H9 (cell line): ENCODE measurements at regions not wholly inside any gene's neighbourhood (a gene's known extent, or its start where the extent isn't known, plus 50 kb on each side); places are given as distances from the start of the nearest gene placed in this dataset.

ENCODE experiments used
- DNase-seq: peaks from one replicate; pipeline ENCODE4 v3.0.0-alpha.2; 2017
- H2AFZ ChIP-seq: one replicate; pipeline ENCODE4 v1.6.1; 2013; ENCODE audit warnings: mild to moderate bottlenecking, low read length, control low read depth, moderate library complexity
- H2AK5ac ChIP-seq: 2 replicates; pipeline ENCODE4 v1.6.1; 2013; ENCODE audit warnings: low read length, control low read depth, mixed read lengths; ENCODE audit not compliant: insufficient read length
- H2BK120ac ChIP-seq: one replicate; pipeline ENCODE4 v1.6.1; 2013; ENCODE audit warnings: low read depth, mild to moderate bottlenecking, low read length, control low read depth, inconsistent platforms; ENCODE audit not compliant: poor library complexity, severe bottlenecking
- H2BK12ac ChIP-seq: 2 replicates; pipeline ENCODE4 v1.6.1; 2013; ENCODE audit warnings: low read length, control low read depth, mixed read lengths, low read depth; ENCODE audit not compliant: insufficient read length
- H2BK15ac ChIP-seq: 2 replicates; pipeline ENCODE4 v1.6.1; 2013; ENCODE audit warnings: low read depth, low read length, control low read depth
- H2BK20ac ChIP-seq: one replicate; pipeline ENCODE4 v1.6.1; 2013; ENCODE audit warnings: low read depth, mild to moderate bottlenecking, low read length, control low read depth, inconsistent platforms; ENCODE audit not compliant: poor library complexity, severe bottlenecking
- H2BK5ac ChIP-seq: 2 replicates; pipeline ENCODE4 v1.6.1; 2013; ENCODE audit warnings: low read length, control low read depth, mixed read lengths; ENCODE audit not compliant: insufficient read length
- H3K14ac ChIP-seq: 2 replicates; pipeline ENCODE4 v1.6.1; 2013; ENCODE audit warnings: low read length, control low read depth; ENCODE audit not compliant: insufficient read depth
- H3K18ac ChIP-seq: 2 replicates; pipeline ENCODE4 v1.6.1; 2013; ENCODE audit warnings: low read depth, mild to moderate bottlenecking, mixed read lengths, low read length, control low read depth; ENCODE audit not compliant: insufficient read length
- H3K23ac ChIP-seq: 2 replicates; pipeline ENCODE4 v1.6.1; 2013; ENCODE audit warnings: low read length, control low read depth, mixed read lengths, low read depth; ENCODE audit not compliant: insufficient read length
- H3K23me2 ChIP-seq: 2 replicates; pipeline ENCODE4 v1.6.1; 2013; ENCODE audit warnings: low read depth, mild to moderate bottlenecking, mixed read lengths, low read length, control low read depth; ENCODE audit not compliant: insufficient read length, poor library complexity, severe bottlenecking
- H3K27ac ChIP-seq: 2 replicates; pipeline ENCODE4 v1.5.1; 2013; ENCODE audit warnings: low read length, control low read depth, mixed read lengths, low read depth; ENCODE audit not compliant: insufficient read length
- H3K27me3 ChIP-seq: 2 replicates; pipeline ENCODE4 v1.6.1; 2013; ENCODE audit warnings: low read length, control low read depth, inconsistent platforms; ENCODE audit not compliant: insufficient read depth
- H3K4ac ChIP-seq: 2 replicates; pipeline ENCODE4 v1.6.1; 2013; ENCODE audit warnings: low read depth, mild to moderate bottlenecking, control low read depth, inconsistent platforms, low read length, moderate library complexity
- H3K4me1 ChIP-seq: 2 replicates; pipeline ENCODE4 v1.6.1; 2013; ENCODE audit warnings: low read length, control low read depth, inconsistent platforms; ENCODE audit not compliant: insufficient read depth
- H3K4me2 ChIP-seq: 2 replicates; pipeline ENCODE4 v1.6.1; 2013; ENCODE audit warnings: low read length, control low read depth, mixed read lengths; ENCODE audit not compliant: insufficient read length, insufficient read depth
- H3K56ac ChIP-seq: 2 replicates; pipeline ENCODE4 v1.6.1; 2013; ENCODE audit warnings: low read depth, mild to moderate bottlenecking, mixed read lengths, low read length, control low read depth; ENCODE audit not compliant: insufficient read length
- H3K79me1 ChIP-seq: 2 replicates; pipeline ENCODE4 v1.6.1; 2013; ENCODE audit warnings: low read depth, mild to moderate bottlenecking, moderate library complexity, low read length, control low read depth, inconsistent platforms; ENCODE audit not compliant: insufficient read depth, poor library complexity, severe bottlenecking
- H3K79me2 ChIP-seq: 2 replicates; pipeline ENCODE4 v1.6.1; 2013; ENCODE audit warnings: low read length, control low read depth, inconsistent platforms; ENCODE audit not compliant: insufficient read depth
- H3K9ac ChIP-seq: 2 replicates; pipeline ENCODE4 v1.6.1; 2013; ENCODE audit warnings: low read length, control low read depth, mixed read lengths; ENCODE audit not compliant: insufficient read length; ENCODE audit errors: extremely low read depth
- H3K9me3 ChIP-seq: one replicate; pipeline ENCODE4 v1.6.1; 2013; ENCODE audit warnings: low read depth, low read length, inconsistent platforms; ENCODE audit not compliant: control insufficient read depth
- H3T11ph ChIP-seq: one replicate; pipeline ENCODE4 v1.6.1; 2013; ENCODE audit warnings: mild to moderate bottlenecking, low read length, control low read depth, inconsistent platforms
- H4K20me1 ChIP-seq: one replicate; pipeline ENCODE4 v1.6.1; 2013; ENCODE audit not compliant: control insufficient read depth, insufficient read length, insufficient read depth
- H4K5ac ChIP-seq: 2 replicates; pipeline ENCODE4 v1.6.1; 2013; ENCODE audit warnings: low read depth, mild to moderate bottlenecking, mixed read lengths, low read length, control low read depth; ENCODE audit not compliant: insufficient read length
- H4K8ac ChIP-seq: replicated peaks from 2 replicates; pipeline ENCODE4 v1.6.1; 2013; ENCODE audit warnings: low read length, control low read depth, mixed read lengths, low read depth; ENCODE audit not compliant: insufficient read length
- H4K91ac ChIP-seq: 2 replicates; pipeline ENCODE4 v1.6.1; 2013; ENCODE audit warnings: low read depth, mild to moderate bottlenecking, moderate library complexity, mixed read lengths, low read length, control low read depth; ENCODE audit not compliant: insufficient read length
- H3K27ac Mint-ChIP-seq, 3 experiments: 2 replicates in 2 of 3; 3 replicates in 1 of 3; pipeline ENCODE4 v1.8.0; 2020 to 2021; ENCODE audit warnings: mixed read lengths in 3 of 3, mild to moderate bottlenecking in 1 of 3, moderate library complexity in 1 of 3
- H3K27me3 Mint-ChIP-seq: 2 replicates; pipeline ENCODE4 v1.8.0; 2021; ENCODE audit warnings: low read depth, mild to moderate bottlenecking, moderate library complexity, mixed read lengths
- H3K36me3 Mint-ChIP-seq, 3 experiments: 2 replicates in 2 of 3; 3 replicates in 1 of 3; pipeline ENCODE4 v1.8.0; 2020 to 2021; ENCODE audit warnings: low read depth in 3 of 3, mixed read lengths in 3 of 3; ENCODE audit not compliant: insufficient read depth in 1 of 3
- H3K4me1 Mint-ChIP-seq, 2 experiments: 2 replicates each; pipeline ENCODE4 v1.8.0; 2020; ENCODE audit warnings: mixed read lengths in 2 of 2
- H3K4me3 Mint-ChIP-seq, 2 experiments: 2 replicates in 1 of 2; 3 replicates in 1 of 2; pipeline ENCODE4 v1.8.0; 2020 to 2021; ENCODE audit warnings: mild to moderate bottlenecking in 2 of 2, mixed read lengths in 2 of 2, moderate library complexity in 1 of 2
- H3K9me3 Mint-ChIP-seq, 2 experiments: 2 replicates in 1 of 2; 3 replicates in 1 of 2; pipeline ENCODE4 v1.8.0; 2020; ENCODE audit warnings: mild to moderate bottlenecking in 2 of 2, mixed read lengths in 2 of 2, moderate library complexity in 1 of 2
- CTCF ChIP-seq: fragments of 200-600 bp; sonication (generic); conservative IDR thresholded peaks from 3 replicates; pipeline ENCODE4 v1.8.0; 2021; ENCODE audit warnings: antibody characterized with exemption, mild to moderate bottlenecking
- WGBS: extraction: QIAGEN DNeasy Blood & Tissue Kit; methylation state at CpG from one replicate; pipeline ENCODE4 v1.1.7; 2013; ENCODE audit warnings: missing lambda C conversion rate, low lambda C conversion rate, mixed read lengths; ENCODE audit not compliant: insufficient read length; ENCODE audit errors: extremely low coverage; 5-methylcytosine and 5-hydroxymethylcytosine counted together

- Histone ChIP-seq H2AK5ac (no peak overlapping the region), H3K14ac (peak overlapping the region; percentile 52; the same call in 1 of the 2 replicates), H3K9me3 (no peaks in the 10 kb centered on the region), H3K79me2 (no peaks in the 10 kb centered on the region), H3K9ac (no peak overlapping the region), H2AFZ (no peak overlapping the region), H4K8ac (no peak overlapping the region), H3K18ac (no peak overlapping the region), H4K20me1 (no peaks in the 10 kb centered on the region), H3K79me1 (no peaks in the 10 kb centered on the region), H2BK15ac (no peak overlapping the region), H3K4ac (no peak overlapping the region), H2BK20ac (no peak overlapping the region), H3K27me3 (no peaks in the 10 kb centered on the region), H2BK5ac (no peak overlapping the region), H4K91ac (no peak overlapping the region), H3K56ac (no peak overlapping the region), H3K27ac (no peak overlapping the region), H2BK12ac (no peak overlapping the region), H4K5ac (no peak overlapping the region), H3K4me1 (peaks cover 3% of the 10 kb centered on the region; the same call in 1 of the 2 replicates), H3T11ph (no peak overlapping the region), H2BK120ac (no peak overlapping the region), H3K23ac (no peak overlapping the region), H3K23me2 (no peaks in the 10 kb centered on the region), H3K4me2 (no peak overlapping the region)
- H3K9me3 Mint-ChIP-seq, result peaks cover 24 to 26% of the 10 kb centered on the region in 2 experiments
- TF ChIP-seq CTCF, result no peak
- peaks cover 12 to 18% of the 10 kb centered on the region in 2 experiments for H3K4me1 Mint-ChIP-seq
- H3K27me3 Mint-ChIP-seq, result peaks cover 2% of the 10 kb centered on the region; the same call in 1 of the 2 replicates
- no peak overlapping the region for H3K4me3 Mint-ChIP-seq
- H3K27ac Mint-ChIP-seq, result no peak overlapping the region
- H3K36me3 Mint-ChIP-seq, result peaks cover 5 to 26% (median 18%) of the 10 kb centered on the region in 3 experiments
- DNase-seq, result no peak
- WGBS, result no CpG with 5 or more reads among the region's 5 CpGs
Observed at GRCh38 chr3:181929501-181929900, 217.8 kb downstream of the SOX2 start.
